HL-60/S4 treated with phorbol 12-myristate 13-acetate at 8.2 ng/mL for 4 days and 3 days (cell line): ENCODE measurements at regions not wholly inside any gene's neighbourhood (a gene's known extent, or its start where the extent isn't known, plus 50 kb on each side); places are given as distances from the start of the nearest gene placed in this dataset.

Source experiments
- in situ Hi-C: fragments of 300-500 bp; cut with MboI; formaldehyde crosslinking; loops from 2 replicates; pipeline ENCODE4 v1.15.0; 2022; ENCODE audit warnings: low sequenced_read_pairs

- in situ Hi-C loops: no loop called here
These were observed 74.3 kb upstream of the TENT5A start for GRCh38 chr6:81826784-81827183.

- in situ Hi-C loops: no loop called here
These were observed 70.1 kb upstream of the TENT5A start for GRCh38 chr6:81822568-81822967.

- in situ Hi-C loops: no loop called here
These were observed 69.0 kb upstream of the TENT5A start for GRCh38 chr6:81821449-81821848.

- in situ Hi-C loops: no loop called here
These were observed 68.5 kb upstream of the TENT5A start for GRCh38 chr6:81820980-81821379.

GRCh38 chr6:81820422-81820821 is 67.9 kb upstream of the TENT5A start:
- in situ Hi-C loops: no loop called here

GRCh38 chr6:81819767-81820166 is 67.3 kb upstream of the TENT5A start:
- in situ Hi-C loops: no loop called here

GRCh38 chr6:81818901-81819361 is 66.5 kb upstream of the TENT5A start:
- in situ Hi-C loops: no loop called here

- in situ Hi-C loops: no loop called here
These were observed 63.9 kb upstream of the TENT5A start for GRCh38 chr6:81816380-81816779.

GRCh38 chr6:81814370-81815076 is 62.0 kb upstream of the TENT5A start:
- in situ Hi-C loops: no loop called here

GRCh38 chr6:81813305-81813704 is 60.8 kb upstream of the TENT5A start:
- in situ Hi-C loops: no loop called here

- in situ Hi-C loops: no loop called here
These were observed 59.9 kb upstream of the TENT5A start for GRCh38 chr6:81812401-81812800.

GRCh38 chr6:81808851-81809570 is 56.5 kb upstream of the TENT5A start:
- in situ Hi-C loops: no loop called here

GRCh38 chr6:81806793-81807565 is 54.5 kb upstream of the TENT5A start:
- in situ Hi-C loops: no loop called here

GRCh38 chr6:81802356-81802755 is 49.9 kb upstream of the TENT5A start:
- in situ Hi-C loops: no loop called here
